OCI-LY1 (cell line): ENCODE measurements at regions not wholly inside any gene's neighbourhood (a gene's known extent, or its start where the extent isn't known, plus 50 kb on each side); places are given as distances from the start of the nearest gene placed in this dataset.

Experiments used
- EZH2 ChIP-seq: fragments of 200-600 bp; sonication (generic), shearing (Covaris generic); IDR thresholded peaks from 2 replicates; pipeline ENCODE4 v1.8.0; 2017; ENCODE audit warnings: borderline replicate concordance, mixed run types, mild to moderate bottlenecking, antibody characterized with exemption, low read length, moderate library complexity, mixed read lengths
- TF ChIP-seq, protein P1 (sequence below): fragments of 200-600 bp; sonication (generic), shearing (Covaris generic); IDR thresholded peaks from 2 replicates; pipeline ENCODE4 v1.5.1; 2017; ENCODE audit warnings: mild to moderate bottlenecking, antibody characterized with exemption, low read length, moderate library complexity, mixed read lengths

DNA sequence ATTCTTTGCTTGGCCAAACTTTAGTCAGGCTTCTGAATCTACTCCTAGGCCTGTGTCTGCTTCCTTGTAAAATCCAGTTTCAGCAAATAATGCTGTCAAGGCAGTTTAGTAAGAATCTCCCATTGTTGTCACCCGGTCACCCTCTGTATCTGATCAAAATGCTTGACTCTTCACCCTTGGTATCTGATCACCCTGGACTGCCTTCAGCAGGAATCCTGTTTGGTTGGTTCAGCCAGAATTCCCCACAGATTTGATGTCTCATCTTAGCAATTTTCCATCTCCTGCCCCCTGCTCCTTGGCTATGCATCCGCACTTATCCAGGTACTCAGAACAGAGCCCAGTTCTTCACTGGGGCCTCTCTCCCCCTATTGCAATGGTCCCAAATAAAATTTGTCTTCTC, 172.4 kb upstream of the UBL3 start:
- TF ChIP-seq, protein P1, sequence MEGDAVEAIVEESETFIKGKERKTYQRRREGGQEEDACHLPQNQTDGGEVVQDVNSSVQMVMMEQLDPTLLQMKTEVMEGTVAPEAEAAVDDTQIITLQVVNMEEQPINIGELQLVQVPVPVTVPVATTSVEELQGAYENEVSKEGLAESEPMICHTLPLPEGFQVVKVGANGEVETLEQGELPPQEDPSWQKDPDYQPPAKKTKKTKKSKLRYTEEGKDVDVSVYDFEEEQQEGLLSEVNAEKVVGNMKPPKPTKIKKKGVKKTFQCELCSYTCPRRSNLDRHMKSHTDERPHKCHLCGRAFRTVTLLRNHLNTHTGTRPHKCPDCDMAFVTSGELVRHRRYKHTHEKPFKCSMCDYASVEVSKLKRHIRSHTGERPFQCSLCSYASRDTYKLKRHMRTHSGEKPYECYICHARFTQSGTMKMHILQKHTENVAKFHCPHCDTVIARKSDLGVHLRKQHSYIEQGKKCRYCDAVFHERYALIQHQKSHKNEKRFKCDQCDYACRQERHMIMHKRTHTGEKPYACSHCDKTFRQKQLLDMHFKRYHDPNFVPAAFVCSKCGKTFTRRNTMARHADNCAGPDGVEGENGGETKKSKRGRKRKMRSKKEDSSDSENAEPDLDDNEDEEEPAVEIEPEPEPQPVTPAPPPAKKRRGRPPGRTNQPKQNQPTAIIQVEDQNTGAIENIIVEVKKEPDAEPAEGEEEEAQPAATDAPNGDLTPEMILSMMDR, result no peak
- no peak for TF ChIP-seq EZH2
